NCI-H2107 treated with DMSO at 0.1 percent for 48 hours (cell line): ENCODE measurements at regions not wholly inside any gene's neighbourhood (a gene's known extent, or its start where the extent isn't known, plus 50 kb on each side); places are given as distances from the start of the nearest gene placed in this dataset.
"Not testable (repeated sequence)": the region's sequence is repeated elsewhere in the genome, so short reads cannot be mapped to it uniquely, and the experiment has no call there.

Source experiments
- DNase-seq: peaks from one replicate; lab custom pipeline; 2025; ENCODE audit not compliant: unreplicated experiment; lab: John Stamatoyannopoulos, UW

DNA sequence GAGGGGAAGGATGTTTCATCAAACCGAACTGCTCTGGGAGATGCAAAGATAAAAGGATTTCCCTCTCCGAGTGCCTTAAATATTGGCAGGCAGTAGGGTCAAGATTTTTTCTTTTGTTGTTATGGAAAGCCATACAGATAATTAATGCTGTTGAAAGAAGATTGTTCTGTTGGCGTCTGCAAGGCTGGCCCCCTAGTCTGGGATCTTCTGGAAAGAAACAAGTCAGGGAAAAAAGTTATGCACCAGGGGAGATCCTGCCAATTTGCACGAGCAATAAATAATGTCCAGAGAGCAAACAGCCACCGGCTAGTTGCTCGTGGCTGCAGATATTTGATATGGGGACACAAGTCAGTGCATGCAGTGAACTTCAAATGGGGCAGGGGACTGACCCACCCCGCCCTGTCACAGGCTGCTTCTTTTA is 202.1 kb upstream of the MYL2 start:
- DNase-seq = no peak

DNA sequence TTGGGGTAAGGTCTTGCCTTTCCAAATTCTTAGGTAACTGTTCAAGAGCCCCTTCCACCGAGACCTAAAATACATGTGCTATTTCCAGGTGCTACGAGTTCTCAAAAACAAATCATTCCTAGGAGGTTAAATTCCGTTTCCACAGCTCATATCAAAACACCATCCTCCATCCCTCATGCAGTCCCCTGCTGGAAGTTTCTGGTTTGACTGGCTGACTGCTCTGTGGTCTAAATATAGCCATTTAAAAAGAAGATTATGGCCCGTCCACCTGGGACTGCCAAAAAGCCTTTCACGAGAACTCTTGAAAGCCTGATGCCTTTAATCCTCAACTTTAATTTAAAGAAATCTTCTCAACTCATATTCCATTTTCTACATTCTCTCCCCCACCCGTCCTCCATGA is 201.5 kb upstream of the MYL2 start:
- no peak for DNase-seq

DNA sequence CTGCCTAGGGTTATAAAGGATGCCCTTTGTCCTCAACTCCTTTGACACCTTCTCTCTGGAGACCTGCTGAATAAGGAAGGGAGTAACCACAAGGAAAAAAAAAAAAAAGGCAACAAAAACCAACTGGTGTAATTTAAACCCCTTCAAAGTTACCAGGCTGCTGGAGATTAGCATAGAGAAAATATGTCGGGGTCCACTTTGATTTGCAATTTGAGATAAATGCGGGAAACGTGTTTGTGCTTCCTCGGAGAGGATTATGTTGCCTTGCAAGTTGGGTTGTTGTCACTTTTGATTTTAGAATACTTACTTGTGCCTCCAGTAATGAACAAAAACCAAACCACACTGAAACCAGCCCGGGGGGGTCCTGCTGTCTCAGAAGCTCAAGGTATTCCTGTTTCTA is 200.2 kb upstream of the MYL2 start:
- peak; percentile 45 for DNase-seq

DNA sequence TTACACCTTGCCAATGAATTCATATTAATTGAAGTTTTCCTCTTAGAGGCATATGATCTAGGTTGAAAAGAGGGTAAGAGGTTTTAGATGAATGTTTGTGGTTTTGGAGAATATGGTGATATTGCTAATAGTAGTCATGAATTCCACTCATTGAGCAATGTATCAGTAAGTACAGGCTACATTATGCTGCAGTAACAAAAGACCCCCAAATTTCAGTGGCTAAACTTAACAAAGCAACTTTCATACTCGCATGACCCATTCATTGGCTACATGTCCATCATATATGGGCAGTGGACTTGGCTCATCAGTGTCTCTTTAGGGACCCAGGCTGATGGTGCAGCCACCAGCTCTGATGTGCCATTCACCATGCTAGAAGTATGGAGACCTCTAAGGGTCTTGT is 196.6 kb upstream of the MYL2 start:
- no peak for DNase-seq

DNA sequence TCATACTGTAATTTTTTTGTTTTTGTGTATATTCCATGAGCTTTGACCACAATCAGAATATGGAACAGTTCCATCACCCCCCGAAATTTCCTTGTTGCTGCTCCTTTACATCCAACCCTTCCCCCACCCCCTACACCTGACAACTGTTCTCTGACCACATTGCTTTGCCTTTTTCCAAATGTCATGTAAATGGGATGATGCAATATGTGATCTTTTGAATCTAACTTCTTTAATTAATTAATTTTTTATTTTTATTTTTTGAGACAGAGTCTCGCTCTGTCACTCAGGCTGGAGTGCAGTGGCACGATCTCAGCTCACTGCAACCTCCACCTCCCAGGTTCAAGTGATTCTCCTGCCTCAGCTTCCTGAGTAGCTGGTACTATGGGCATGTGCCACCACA is 192.9 kb upstream of the MYL2 start:
- DNase-seq = not testable (repeated sequence)

DNA sequence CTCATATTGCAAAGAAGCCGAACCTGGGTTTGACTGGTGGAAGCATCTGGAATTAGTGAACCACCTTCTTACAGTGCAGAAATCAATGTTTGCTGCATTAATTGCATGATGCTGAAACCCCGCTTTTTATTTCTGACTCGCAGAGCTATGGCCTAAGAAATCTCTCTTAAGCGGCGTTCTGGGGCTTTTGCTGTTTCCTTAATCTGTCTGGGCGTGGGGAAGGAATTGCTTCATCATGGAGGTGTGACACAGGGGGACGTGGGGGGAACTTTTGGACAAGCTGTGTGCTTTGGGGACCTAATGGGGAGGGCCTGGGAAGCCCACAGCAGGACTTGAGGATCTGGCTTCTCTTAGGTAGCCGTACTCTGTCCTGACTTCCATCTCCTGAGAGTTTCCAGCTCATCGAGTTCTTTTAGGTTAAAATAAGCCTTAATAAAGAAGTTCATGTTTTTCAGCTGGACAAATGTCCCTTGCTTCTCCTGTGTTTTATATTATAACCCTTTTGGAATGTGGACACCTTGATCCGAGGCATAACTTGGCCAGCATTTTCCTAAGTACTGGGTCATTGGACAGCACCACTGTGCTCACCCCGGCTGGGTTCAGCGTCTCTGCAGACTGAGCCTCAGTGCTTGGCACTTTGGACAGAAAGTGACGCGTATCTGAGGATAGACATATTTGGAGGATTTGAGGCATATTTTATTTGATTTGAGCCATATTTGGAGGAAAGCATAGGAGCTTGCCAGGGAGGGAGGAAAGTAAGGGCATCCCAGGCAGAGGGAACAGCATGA is 192.1 kb upstream of the MYL2 start:
- no peak for DNase-seq

DNA sequence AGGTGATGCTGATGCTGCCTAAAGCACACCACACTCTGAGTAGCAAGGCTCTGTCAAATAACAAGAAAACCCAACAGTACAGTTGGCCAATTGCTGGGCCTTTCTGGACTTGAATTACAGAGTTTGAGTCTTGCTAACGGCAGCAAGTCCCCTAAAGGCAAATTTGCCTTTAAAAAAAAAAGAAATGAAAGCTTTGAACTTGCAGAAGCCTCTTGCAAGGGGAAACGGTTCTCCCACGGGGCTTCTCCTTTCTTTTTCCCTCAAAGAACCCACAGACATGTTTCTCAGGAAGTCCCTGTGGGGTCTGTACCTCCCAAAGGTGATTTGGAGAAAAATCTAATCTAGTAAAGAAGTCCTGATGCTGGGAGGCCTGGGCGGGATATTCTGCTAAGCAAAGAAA is 191.3 kb upstream of the MYL2 start:
- DNase-seq = no peak

DNA sequence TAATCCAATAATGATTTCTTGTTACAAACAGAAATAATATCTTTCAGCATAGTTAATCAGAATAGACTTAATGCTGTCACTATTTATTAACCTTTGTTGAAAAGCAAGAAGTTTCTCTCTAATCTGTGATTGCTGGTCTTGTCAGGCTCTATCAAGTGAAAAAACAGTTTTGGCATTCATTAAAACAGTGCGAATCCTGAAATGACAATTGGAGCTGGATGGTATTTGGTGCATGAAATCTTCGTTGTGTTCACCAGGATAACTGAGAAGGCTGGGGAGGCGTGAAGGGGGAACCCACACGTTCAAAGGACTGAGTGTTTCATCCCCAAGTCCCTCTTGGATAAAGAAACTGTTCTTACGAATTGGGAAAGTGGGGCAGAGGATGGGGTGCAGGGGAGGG is 190.2 kb upstream of the MYL2 start:
- no peak for DNase-seq

DNA sequence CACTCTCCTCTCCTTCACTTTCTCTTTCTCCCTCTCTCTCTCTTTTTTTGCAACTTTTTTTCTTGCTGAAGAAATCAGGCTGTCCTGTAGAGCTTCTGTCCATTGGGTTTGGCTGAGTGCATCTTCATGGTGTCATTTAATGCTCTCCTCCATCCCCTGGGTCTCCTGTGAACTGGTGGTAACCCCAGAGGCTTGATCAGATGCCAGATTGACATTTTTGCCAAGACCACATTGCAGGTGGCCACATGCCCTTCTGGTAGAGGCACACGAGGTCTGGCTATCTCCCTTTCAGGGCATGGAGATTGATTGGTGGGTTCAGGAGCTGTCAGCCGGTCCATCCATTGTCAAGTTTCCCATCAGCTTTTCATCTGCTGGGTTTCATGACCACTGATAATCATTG is 188.3 kb upstream of the MYL2 start:
- no peak for DNase-seq

DNA sequence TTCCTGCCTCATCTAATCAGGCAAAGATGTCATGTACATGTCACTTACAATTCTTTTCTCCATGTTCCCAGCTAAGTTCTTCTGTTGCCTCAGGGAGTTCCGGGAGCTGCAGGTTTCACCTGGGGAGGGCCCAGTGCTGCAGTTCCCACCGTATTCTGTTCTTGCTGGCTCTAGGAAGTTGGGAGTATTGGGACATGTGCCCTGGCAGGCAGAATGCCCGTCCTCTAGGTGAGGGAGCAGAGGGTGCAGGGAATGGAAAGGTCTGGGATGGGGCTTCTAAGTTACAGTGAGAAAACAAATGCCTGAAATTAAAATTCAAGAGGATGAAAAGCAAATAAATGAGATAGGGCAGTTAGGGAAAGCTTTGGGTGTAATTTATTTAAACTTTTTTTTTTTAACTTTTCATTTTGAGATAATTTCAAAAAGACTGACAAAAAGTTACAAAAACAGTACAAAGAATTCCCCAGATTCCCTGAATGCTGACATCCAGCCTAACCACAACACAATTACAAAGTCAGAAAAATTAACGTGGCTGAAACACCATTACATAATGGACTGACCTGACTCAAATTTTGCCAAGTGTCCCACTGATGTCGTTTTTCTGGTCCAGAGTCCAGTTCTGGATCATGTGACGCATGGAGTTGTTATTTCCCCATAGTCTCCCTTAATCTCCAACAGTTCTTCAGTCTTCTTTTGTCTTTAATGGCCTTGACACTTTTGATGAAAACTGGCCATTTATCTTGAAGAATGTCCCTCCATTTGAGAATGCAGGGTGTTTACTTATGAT is 187.2 kb upstream of the MYL2 start:
- DNase-seq = no peak

DNA sequence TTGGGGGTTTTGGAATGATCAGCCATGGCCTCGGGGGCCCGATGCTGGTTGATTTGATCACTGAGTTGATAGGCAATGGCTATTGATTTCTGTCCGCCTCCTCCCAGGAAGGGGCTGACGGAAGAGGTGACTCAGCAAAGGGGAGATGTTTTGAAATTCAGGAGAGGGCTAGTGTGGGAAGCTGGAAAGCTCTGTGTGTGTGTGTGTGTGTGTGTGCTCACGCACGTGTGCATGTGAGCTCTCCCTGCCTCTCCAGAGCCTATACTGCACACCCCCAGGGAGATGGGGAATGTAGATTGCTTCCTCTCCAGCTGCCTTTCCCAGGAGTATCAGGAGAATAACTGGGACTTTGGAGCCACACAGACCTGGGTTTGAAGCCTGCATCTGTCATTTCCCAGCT is 184.9 kb upstream of the MYL2 start:
- no peak for DNase-seq

DNA sequence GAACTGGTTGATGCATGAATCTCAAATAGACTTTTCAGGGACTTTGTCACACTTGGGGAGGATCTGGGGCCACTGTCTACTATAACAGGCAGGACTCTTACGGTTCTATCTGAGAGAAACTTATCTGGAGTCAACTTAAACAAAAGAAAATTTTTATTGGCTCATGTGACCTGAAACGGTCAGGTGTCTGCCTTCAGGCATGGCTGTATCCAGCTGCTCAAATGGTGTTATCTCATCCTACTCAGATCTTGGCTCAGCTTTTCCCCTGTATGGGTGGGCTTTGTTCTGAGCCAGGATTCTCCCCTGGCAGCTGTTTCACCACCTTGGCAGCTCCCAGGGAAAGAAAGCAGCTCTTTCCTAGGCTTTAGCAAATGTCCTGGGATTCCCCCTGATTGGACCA is 183.2 kb upstream of the MYL2 start:
- DNase-seq = no peak

DNA sequence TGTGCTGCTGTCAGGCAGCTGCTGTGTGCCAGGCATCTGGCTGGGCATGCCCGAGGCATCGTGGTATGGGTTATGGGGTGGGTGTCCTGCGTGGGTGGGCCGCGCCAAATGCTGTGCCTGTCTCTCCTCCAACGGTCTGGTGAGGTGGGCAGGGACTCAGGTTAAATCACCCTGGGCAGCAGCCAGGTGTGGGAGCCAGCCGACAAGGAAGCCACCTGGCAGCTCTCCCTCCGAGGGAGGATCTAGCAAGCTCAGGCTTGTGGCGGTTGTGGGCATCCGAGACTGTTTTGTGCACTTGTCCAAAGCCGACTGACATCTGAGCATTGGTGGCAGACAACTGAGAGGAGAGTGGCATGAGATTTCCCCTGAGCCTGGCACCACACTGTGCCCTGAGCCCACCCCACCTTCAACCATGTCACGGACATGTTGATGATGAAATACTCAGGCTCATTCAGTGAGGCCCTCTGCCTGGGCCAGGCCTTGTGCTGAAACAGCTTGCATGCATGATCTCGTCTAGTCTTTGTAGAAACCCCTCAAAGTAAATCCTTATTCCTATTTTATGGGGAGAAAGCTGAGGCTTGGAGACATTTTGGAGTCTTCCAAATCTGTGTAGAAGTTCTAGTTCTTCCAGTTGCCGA is 181.8 kb upstream of the MYL2 start:
- DNase-seq = peak; percentile 56

DNA sequence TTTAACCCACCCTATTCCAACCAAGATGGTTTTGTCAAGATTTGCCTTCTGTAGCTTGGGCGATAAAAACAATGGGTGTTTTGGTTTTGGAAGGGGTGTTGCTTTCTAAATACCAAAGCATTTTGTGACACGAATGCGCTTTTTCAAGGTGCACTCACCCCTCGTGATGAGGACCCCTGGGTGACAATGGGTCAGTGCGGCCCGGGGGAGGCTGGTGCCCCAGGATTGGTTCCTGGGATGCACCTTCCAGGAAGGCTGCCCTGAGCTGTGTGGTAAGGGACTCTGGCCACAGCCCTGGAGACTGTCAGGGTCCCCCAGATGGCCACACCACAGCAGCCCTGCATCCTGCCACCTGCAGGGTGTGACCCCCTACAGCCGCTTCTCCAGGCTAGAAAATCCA is 180.6 kb upstream of the MYL2 start:
- DNase-seq = no peak

DNA sequence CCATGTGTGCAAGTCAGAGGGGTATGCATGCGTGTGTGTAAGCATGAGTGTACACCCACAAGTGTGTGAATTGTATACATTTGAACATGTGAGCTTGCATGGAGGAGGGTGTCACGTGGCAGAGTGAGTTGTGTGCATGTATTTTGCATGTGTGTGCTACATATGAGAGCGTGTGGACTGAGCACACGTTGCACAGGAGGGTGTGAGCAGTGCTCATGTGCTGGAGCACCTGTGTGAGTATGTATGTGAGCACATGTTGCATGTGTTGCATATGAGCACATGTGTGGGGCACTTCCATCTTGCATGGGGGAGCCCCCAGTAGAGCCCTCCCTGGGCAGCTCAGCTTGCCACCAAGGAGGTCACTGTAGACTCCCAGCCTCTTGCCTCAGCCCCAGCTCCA is 180.2 kb upstream of the MYL2 start:
- DNase-seq = no peak

DNA sequence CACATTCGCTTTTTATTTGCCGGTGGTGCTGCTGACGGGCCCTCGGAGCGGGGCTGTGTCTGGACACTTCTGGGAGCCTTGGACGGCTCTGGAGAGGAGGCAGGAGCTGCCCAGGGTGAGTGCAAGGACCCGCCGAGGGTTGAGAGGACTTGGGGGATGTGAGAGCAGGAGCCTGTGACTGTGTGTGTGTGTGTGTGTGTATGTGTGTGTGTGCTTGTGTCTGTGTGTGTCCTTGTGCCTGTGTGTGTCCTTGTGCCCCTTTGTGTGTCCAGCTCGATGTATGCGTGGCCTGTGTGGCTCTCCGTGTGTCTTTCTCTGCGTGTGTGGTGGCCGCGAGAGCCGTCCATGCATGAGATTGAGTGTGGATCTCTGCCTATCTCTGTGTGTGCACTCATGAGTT is 179.6 kb upstream of the MYL2 start:
- DNase-seq = no peak

DNA sequence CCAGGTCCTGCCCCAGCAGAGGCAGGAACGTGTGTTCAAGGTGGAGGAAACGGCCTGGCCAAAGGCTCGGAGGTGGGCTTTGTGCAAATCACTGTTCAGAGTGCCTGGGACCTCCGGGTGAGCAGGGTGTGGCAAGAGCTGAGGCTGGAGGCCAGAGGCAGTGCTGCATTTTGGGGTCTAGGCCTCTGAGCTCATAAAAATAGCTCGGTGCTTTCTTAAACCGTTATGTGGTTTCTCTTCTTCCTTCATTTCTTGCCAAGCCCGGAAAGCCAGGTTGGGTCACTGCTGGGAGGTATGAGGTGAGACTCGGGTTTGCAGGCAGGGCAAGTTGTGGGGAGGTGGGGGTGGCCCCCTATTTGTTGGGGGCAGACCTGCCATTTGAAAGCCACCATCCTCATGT is 178.8 kb upstream of the MYL2 start:
- DNase-seq = no peak

DNA sequence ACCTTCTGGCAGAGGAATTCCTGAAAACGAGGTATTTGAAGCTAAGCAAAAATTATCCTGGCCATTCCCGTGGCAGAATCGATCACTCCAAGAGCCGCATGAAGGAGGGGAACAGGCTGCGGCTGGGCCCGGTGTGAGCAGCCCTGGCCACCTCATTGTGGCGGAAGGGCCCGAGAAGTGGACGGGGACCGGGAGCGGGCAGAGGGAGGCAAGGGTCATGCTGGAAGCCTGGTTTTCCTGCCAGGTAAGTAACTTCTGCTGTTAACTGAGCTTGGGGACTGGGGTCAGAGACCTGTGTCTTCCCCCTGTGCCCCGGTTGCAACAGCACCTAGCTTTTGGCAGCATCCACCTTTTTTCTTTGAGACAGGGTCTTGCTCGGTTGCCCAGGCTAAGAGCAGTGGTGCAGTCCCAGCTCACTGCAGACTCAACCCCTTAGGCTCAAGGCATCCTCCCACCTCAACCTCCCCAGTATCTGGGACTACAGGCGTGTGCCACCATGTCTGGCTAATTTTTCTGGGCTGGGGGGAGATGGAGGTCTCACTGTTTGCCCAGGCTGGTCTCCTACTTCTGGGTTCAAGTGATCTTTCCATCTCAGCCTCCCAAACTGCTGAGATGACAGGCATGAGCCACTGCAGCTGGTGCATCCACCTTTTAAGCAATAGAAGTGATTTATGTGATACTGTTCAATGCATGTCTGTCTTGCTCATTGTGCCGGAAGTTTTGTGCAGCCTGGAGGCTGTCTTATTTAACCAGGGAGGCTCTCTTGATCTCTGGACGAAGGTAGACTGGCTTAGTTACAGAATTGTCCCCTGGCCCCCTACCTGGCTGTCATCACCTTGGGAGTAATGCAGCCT is 174.0 kb upstream of the MYL2 start:
- DNase-seq = no peak

DNA sequence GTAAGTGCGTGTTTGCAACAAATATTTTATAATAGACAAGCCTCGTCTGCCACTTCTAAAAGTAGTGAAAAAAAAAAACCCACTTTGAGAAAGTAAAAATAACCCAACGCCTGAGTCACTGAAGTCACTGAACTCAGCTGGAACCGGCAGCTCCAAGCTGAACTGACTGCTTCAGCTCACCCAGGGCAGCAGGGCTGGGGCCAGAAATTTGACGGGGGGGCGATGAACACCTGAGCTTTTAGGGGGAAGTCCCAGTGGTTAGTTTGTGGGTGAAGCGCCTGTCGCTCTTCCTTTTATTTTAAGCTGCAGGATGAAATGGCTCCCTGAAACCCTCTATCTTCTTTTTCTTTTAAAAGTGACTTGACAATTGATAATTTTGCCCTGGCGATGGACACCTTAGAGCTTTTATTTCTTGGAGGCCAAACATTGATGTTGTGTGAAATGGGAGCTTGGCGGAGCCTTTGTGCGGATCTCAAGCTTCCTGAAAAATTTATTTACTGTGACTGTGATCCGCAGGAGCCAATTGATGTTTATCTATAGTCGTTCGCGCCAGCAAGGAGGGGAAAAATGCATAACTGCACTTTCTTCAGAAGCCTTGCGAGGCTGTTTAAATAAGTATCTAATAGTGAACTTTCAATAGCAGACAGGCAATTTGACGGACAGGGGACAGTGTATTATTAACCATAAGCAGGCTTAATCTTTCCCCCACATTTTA is 173.2 kb upstream of the MYL2 start:
- DNase-seq = no peak

DNA sequence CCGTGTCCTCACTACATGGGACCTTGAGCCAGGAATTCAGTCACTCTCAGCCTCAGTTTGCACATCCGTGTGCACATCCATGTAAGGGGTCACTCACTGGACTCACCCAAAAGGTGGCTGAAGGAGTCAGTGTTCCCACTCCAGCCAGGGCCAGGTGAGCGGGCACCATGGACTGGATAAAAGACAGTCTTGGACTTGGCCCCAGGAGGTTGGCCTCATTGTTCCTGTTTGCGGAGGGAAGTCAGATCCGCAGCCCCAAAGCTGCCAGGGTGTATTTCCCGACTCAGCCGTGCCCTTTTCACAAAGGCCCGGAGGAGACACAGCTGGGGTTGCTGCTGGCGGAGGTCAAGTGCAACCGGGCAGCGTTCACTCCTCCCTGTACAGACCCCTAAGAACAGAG is 170.7 kb upstream of the MYL2 start:
- DNase-seq = no peak

DNA sequence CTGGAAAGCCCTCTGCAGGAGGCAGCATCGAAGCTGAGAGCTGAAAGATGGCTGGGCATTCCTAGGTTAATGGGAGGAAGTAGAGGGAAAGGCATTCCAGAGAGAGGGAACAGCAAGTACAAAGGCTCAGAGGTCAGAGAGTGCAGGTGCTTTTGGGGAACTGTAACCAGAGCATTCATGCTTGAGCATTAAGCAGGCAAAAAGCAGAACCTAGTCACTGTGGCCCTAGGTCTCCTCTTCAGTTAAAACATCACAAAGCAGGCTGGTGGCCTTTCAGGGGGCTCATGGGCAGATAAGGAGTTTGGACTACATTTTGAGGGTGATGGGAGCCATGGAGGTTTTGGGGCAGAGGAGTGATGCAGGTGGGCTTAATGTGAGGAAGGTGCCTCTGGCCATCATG is 169.2 kb upstream of the MYL2 start:
- DNase-seq = no peak
